AML-193 (cell line): ENCODE measurements at regions not wholly inside any gene's neighbourhood (a gene's known extent, or its start where the extent isn't known, plus 50 kb on each side); places are given as distances from the start of the nearest gene placed in this dataset.
"Not testable (repeated sequence)": the region's sequence is repeated elsewhere in the genome, so short reads cannot be mapped to it uniquely, and the experiment has no call there.

Source experiments
- DNase-seq, 2 experiments: peaks; one replicate each; lab custom pipeline; 2025; lab: John Stamatoyannopoulos, UW

DNA sequence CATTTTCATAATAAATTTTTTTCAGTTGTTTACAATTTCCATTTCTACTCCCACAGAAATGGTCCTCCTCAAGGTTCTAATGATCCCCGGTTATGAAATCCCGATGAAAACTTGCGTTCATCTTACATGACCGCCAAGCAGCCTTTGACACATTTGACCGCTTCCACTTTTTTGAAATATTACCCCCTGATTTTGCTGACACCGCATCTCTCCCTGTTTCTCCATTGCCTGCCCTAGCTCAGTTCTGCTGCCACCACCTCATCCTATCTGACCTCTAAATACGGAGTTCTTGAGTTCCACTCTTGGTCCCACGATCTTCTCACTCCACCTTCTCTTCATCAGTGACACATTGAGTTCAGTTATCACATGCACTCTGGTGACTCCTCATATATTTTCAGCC is 74.1 kb downstream of the SLC35B3 start:
- DNase-seq, result no peak

DNA sequence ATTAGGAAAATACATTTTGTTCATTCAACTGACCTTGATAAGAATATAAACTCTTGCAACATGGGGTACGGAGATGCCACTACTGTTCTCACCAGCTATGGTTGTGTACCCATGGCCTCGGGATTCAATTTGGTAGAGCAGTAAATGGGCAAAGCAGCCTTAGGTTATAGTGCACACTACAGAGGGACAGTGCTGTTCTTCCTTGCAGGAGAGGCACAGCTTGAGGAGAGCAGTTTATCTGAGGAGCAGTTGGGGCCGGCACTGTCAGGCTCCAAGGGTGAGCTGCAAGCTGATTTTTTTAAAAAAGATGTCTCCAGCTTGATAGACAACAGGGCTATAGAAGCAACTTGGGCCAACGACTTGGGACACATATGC is 82.4 kb downstream of the SLC35B3 start:
- no peak for DNase-seq

- no peak for DNase-seq
Measured at GRCh38 chr6:8352335-8352965, 82.9 kb downstream of the SLC35B3 start.

- no peak for DNase-seq
Measured at GRCh38 chr6:8343600-8343999, 91.7 kb downstream of the SLC35B3 start.

DNA sequence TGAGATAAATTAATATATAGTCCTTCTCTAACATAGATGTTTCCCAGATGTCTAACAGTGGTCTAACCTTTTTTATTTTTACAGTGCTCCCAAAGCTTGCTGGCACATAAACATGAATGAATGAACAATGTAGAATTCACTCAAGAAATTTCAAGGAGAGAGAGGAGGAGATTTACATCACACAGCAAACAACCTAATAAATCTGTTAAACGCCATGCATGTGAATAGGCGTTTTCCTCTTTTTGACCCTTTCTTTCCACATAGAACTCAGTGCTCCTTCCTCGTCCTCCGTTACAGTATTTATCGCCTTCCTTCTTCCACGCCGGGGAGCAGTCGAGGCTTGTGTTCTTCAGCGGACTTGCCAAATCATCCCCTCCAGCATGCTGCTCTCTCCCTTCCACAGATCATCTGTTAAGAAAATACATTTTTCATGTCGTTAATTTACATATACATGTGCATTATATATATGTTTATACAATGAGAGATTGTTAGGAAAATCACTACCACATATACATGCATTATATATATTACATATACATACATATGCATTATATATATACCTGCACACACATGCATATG is 93.0 kb downstream of the SLC35B3 start:
- DNase-seq, result no peak

DNA sequence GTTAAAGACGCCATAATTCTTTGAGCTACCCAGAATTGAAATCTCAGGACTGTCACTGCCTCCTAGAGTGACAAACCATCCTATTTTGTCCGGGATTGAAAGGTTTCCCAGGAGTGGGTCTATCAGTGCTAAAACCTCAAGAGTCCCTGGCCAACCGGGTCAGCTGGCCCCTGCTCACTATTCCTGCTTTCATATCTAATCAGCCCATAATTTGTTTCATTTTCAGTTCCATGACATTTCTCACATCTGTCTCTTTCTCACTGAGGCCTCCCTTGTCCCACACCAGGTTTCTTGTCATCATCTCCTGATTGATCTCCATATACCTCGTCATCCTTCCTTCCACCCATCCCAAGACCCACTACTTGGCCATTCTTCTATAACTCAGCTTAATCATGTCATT is 98.2 kb downstream of the SLC35B3 start:
- DNase-seq, result no peak

- DNase-seq, result no peak
Measured at GRCh38 chr6:8336406-8337057, 98.8 kb downstream of the SLC35B3 start.

DNA sequence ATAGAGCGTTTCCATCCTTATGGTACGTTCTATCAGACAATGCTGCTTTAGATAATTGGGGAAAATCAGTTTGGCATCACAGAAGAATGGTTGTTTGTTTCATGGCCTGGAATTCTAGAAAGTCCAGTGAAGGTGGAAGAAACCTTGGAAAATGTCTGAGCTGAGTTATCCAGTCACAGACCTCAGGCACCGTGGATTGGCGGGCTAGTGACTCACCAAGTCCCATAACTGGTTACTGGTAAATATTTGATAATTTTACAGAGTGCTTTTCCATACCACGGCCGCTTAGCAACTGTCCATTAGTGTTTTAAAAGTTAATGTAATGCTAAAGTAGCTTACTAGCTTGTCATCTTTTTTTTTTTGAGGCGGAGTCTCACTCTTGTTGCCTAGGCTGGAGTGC is 99.4 kb downstream of the SLC35B3 start:
- DNase-seq, result no peak

GRCh38 chr6:8335381-8335780 is 100.0 kb downstream of the SLC35B3 start:
- DNase-seq, result no peak

DNA sequence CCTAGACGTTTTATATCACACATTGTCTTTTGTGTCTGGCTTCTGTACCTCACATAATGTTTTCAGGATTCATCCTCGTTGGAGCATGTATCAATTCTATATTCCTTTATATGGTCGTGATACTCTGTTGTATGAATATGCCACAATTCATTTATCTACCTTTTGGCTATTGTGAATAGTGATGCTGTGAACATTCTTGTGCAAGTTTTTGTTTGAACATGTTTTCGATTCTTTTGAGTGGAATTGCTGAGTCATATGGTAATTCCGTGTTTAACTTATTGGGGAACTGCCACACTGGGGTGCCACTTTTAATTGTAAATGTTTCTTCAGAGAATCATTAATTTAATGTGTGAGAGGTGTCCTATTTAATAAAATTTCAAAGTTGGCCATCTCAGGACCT is 101.2 kb downstream of the SLC35B3 start:
- DNase-seq, result no peak

DNA sequence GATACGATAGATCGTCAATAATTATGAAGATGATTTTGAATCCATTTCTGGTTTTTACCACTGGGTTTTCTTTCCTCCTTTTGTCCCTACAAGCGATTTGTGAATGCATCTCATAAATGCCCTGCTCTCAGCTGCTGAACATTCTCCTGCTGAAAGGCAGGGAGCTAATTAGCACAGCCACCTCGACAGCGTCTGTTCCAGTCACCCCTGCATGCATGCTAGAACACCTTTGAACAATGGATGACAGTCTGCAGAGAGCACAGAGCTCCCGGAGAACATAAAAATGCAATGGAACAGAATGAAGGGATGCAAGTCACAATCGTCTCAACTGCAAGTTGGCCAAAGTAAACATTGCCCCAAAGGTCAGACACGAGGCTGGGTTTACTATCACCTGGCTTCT is 105.8 kb downstream of the SLC35B3 start:
- DNase-seq, result no peak

- no peak for DNase-seq
Measured at GRCh38 chr6:8325743-8326142, 109.6 kb downstream of the SLC35B3 start.

- no peak for DNase-seq
Measured at GRCh38 chr6:8322659-8323058, 112.7 kb downstream of the SLC35B3 start.

DNA sequence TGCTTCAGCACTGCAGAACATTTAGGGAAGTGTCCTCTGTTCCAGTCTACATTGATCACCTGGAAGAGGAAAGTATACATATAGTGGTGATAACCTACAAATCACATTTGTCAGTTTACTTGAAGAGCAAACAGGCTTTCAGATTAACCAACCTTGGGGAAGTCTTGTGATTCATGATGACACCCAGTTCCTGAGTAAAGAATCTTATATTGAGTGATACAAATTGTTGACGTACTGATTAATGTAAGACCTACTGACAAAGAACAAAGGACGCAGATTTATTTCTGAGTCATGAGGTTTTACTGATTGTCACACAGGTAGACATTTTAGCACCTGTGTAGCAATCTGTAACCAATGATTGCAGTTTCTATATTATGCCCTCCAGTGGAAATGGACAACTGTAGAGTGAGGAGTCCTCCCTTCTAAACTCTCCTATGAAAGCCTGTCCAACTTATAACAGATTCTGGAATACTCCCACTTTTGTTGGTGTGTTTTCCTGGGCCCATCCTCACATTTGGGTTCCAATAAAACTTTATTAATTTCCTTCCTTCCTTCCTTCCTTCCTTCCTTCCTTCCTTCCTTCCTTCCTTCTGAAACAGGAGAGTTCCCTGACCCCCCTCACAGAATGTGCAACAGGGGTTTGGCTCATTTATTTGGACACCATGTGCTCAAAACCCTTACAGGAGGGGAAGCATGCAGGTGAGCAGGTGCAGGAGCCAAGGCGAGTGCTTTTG is 113.5 kb downstream of the SLC35B3 start:
- no peak for DNase-seq

- DNase-seq, result no peak
Measured at GRCh38 chr6:8315154-8315553, 120.2 kb downstream of the SLC35B3 start.

GRCh38 chr6:8301502-8301901 is 133.8 kb downstream of the SLC35B3 start:
- DNase-seq, result no peak

DNA sequence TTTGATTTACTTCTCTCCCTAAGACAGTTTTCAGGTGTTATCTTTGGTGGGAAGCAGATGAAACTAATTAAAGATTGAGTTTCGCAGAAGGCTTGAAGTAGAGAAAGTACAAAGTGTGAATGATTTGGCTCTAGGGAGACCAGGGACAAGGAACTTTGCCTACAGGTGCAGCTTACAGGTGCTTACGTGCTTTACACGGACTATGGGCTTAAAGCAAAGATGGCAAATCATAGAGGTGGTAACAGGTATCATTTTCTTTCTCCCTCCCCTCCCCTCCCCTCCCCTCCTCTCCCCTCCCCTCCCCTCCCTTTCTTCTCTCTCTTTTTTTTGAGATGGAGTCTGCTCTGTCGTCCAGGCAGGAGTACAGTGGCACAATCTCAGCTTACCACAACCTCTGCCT is 136.3 kb downstream of the SLC35B3 start:
- DNase-seq, result no peak

DNA sequence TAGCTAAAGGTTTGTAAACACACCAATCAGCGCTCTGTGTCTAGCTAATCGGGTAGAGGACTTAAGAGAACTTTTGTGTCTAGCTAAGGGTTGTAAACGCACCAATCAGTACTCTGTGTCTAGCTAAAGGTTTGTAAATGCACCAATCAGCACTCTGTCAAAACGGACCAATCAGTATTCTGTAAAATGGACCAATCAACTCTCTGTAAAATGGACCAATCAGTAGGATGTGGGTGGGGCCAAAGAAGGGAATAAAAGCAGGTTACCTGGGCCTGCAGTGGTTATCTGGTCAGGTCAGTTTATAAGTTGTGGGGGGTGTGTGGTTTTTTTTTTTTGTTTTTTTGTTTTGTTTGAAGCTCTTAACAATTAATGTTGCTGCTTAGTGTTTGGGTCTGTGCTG is 152.4 kb downstream of the SLC35B3 start:
- DNase-seq, result not testable (repeated sequence)

GRCh38 chr6:8282380-8282779 is 153.0 kb downstream of the SLC35B3 start:
- DNase-seq, result no peak

DNA sequence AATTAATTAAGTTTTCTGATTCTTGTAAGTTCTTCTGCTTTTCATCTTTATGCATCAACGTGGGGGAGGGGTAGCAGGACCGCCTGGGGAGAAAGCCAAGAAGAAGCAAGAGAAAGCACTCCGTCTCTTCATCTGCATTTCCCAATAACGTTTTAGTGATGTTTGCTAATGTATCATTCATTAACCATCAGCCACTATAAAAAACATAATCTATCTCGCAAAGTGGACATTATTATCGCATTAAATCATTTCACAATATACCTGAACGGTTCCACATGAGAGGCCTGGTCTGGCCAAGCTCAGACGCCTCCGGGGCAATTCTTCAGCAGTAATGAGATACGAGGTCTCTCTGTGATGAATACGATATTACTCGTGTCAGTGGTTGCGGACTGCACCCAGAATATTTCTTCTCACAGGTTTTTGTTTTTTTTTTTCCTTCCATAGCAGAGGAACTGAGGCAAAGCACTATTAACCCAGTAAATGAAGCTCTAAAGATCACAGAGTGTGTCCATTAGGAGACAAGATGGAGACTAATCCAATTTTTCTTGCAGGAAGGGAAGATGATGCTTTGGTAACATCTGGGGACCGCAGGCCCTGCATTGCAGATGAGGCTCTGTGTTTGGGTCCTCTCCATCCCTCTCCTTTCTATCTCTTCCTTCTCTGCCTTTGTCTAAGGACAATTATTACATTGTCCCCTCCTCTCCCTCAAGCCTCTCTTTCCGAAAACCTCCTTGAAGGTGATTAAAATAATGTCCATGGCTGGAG is 156.1 kb downstream of the SLC35B3 start:
- DNase-seq, result no peak

DNA sequence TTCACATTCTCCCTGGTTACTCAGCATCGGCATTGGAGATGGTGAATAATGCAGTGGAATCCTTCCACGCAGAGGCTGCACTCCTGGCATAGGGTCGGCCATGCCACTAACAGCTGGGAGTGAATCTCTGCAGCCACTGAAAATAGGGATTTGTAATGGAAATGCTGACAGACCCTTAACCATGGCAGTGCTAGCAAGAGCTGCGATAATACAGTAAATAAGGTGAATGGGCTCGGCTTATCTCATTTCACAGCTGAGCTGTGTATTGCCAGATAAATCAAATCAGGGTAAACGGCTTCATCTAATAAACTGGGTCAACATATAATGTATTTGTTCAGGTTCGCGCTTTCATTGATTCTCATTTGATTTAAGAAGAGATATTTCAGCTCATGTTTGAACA is 156.8 kb downstream of the SLC35B3 start:
- DNase-seq, result no peak

DNA sequence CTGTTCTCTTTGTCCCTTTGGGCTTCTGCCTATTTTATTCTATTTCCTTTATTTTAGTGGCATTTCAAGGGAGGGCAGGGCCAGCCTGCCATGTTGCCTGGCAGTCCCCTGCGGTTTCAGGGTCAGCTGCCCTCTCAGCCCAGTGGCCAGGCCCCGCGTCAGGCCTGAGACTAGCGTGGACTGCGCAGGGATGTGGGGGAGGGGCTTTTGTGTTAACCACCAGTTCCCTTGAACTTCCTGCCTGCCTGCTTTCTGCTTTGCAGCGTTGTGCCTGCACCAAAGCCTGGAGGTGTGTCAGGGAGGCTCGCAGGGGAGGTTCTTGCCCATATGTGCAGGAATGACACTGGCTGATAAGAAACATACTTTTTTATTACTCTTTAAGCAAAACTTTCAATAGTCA is 157.6 kb downstream of the SLC35B3 start:
- no peak for DNase-seq
